T-helper 17 cell (primary cell): ENCODE measurements at regions not wholly inside any gene's neighbourhood (a gene's known extent, or its start where the extent isn't known, plus 50 kb on each side); places are given as distances from the start of the nearest gene placed in this dataset.

Experiments used
- ATAC-seq: fragments of 150-1000 bp; cut with Tn5 transposase; 2 replicates; pipeline ENCODE4 v1.10.0; 2021; ENCODE audit warnings: mild to moderate bottlenecking, moderate library complexity
- DNase-seq, 3 donors: peaks; one replicate each; pipeline versions ENCODE4 v3.0.0 to v3.0.0-alpha.2; 2020 to 2021
- H3K9me3 ChIP-seq: one replicate; pipeline ENCODE4 v1.7.0; 2013; ENCODE audit warnings: low read length, mild to moderate bottlenecking; ENCODE audit not compliant: control insufficient read depth, poor library complexity, severe bottlenecking
- H3K27ac Mint-ChIP-seq: one replicate; pipeline ENCODE4 v1.8.0; 2022; ENCODE audit warnings: mild to moderate bottlenecking, moderate library complexity, mixed read lengths
- H3K27me3 Mint-ChIP-seq: one replicate; pipeline ENCODE4 v1.8.0; 2022; ENCODE audit warnings: mixed read lengths
- H3K36me3 Mint-ChIP-seq: one replicate; pipeline ENCODE4 v1.8.0; 2022; ENCODE audit warnings: low read depth, mixed read lengths
- H3K4me1 Mint-ChIP-seq: one replicate; pipeline ENCODE4 v1.8.0; 2022; ENCODE audit warnings: mild to moderate bottlenecking, mixed read lengths
- H3K4me3 Mint-ChIP-seq: one replicate; pipeline ENCODE4 v1.8.0; 2022; ENCODE audit warnings: mild to moderate bottlenecking, moderate library complexity, mixed read lengths

DNA sequence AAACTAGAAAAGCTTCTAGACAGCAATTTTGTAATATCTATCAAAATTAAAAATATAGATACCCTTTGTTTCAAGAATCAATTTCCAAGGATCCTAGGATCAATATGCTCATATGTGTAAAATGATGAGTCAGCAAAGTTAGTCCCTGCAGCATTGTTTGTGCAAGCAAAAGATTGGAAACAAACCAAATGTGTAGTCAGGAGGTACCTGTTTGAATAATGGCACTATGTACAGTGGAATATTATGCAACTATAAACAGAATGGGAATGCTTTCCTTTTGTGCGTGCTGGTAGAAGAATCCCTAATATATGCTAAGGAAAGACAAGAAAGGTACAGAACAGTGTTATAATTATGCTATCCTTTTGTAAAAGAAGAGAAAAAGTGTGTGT is 58.5 kb upstream of the PJA2 start:
- H3K9me3 ChIP-seq: no peaks in the 10 kb centered on the region
- ATAC-seq (no peak), DNase-seq (no peak)
- Mint-ChIP-seq H3K27me3 (peaks cover 37% of the 10 kb centered on the region), H3K27ac (peak overlapping the region; percentile 34), H3K4me3 (no peak overlapping the region), H3K4me1 (peaks cover 5% of the 10 kb centered on the region), H3K36me3 (no peaks in the 10 kb centered on the region)

DNA sequence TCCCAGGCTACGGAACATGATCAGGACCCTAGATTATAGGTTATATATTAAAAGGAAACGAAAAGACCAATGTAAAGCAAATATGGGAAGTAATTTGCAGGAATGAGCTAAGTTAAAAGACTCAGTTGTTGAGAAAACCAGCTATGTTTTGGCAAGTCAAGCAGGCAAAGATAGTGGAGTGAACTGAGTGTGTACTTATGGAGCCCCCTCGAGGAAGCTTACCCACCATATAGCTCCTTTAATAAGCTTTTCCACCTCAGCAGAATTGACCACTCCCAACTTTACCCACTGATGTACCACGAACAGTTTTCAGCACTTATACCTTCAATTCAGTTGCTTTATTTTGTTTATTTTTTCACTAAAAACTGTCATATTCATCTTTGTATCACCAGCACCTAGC is 57.3 kb upstream of the PJA2 start:
- DNase-seq: no peak
- Mint-ChIP-seq H3K36me3 (no peaks in the 10 kb centered on the region), H3K27me3 (peaks cover 28% of the 10 kb centered on the region), H3K4me3 (no peak overlapping the region), H3K4me1 (peaks cover 3% of the 10 kb centered on the region), H3K27ac (no peak overlapping the region)
- no peak for ATAC-seq
- H3K9me3 ChIP-seq: no peaks in the 10 kb centered on the region
